ENCODE measurements at regions not wholly inside any gene's neighbourhood (a gene's known extent, or its start where the extent isn't known, plus 50 kb on each side); places are given as distances from the start of the nearest gene placed in this dataset.
A peak's percentile ranks its signal among the peaks of the same experiment; 100 is the strongest.

- peaks cover 1% of the 10 kb centered on the region for H3K27me3 Mint-ChIP-seq (ENCODE audit: insufficient read depth, low read depth, poor library complexity)
- Histone ChIP-seq H3K36me3 (ENCODE audit: insufficient read depth) (no peaks in the 10 kb centered on the region), H3K27me3 (ENCODE audit: insufficient read depth) (no peaks in the 10 kb centered on the region), H3F3A (replicated peaks; ENCODE audit: low read depth) (no peaks in the 10 kb centered on the region), H3K79me2 (replicated peaks; ENCODE audit: insufficient read depth) (no peaks in the 10 kb centered on the region), H2AFZ (peak overlapping the region; percentile 92; the same call in 1 of the 2 replicates), H3K27ac (ENCODE audit: low read depth) (no peak overlapping the region), H3K9me2 (ENCODE audit: insufficient read depth) (0 out of 2 replicates have a peak, but pooled peaks cover 3% of the 10 kb centered on the region), H3K4me1 (ENCODE audit: insufficient read depth) (0 out of 2 replicates have a peak, but pooled peaks cover 7% of the 10 kb centered on the region), H4K20me1 (replicated peaks; ENCODE audit: insufficient read depth) (no peaks in the 10 kb centered on the region), H3K4me2 (no peak overlapping the region), H3K4me3 (no peak overlapping the region)
- peak; percentile 31; the same call in 2 of the 3 replicates for ATAC-seq
- DNase-seq (ENCODE audit: low spot score) = no peak
- peaks cover 15% of the 10 kb centered on the region for H3K4me1 Mint-ChIP-seq
- no peak overlapping the region for H3K27ac Mint-ChIP-seq
- no peaks in the 10 kb centered on the region for H3K36me3 Mint-ChIP-seq (ENCODE audit: low read depth)
- TF ChIP-seq ZNF331 (CRISPR knock-in tag; IDR thresholded peaks at IDR 0.05; ENCODE audit: low read depth) = no peak
- no peak for TF ChIP-seq CREB1 (CRISPR knock-in tag; IDR thresholded peaks at IDR 0.05; ENCODE audit: low read depth)
- no peak for TF ChIP-seq ZNF462 (CRISPR knock-in tag; IDR thresholded peaks at IDR 0.05)
- TF ChIP-seq JUNB (IDR thresholded peaks at IDR 0.05; ENCODE audit: unreplicated experiment) = no peak
- no peak for TF ChIP-seq ETS1 (IDR thresholded peaks at IDR 0.05)
- TF ChIP-seq ZNF114 (CRISPR knock-in tag; IDR thresholded peaks at IDR 0.05) = no peak
- TF ChIP-seq CTCF (conservative IDR thresholded peaks at IDR 0.05; ENCODE audit: low read depth in 2 of 2) = no peak
- no peaks in the 10 kb centered on the region for H3K9me3 Mint-ChIP-seq
- no peak overlapping the region for H3K4me3 Mint-ChIP-seq
These were observed 154.9 kb upstream of the KRR1 start for GRCh38 chr12:75666126-75666938.

Data from GM23338 (cell line).